GM18870 (cell line): ENCODE measurements at regions not wholly inside any gene's neighbourhood (a gene's known extent, or its start where the extent isn't known, plus 50 kb on each side); places are given as distances from the start of the nearest gene placed in this dataset.
"Not testable (repeated sequence)": the region's sequence is repeated elsewhere in the genome, so short reads cannot be mapped to it uniquely, and the experiment has no call there.

ENCODE experiments used
- ATAC-seq: cut with Tn5 transposase; IDR thresholded peaks from one replicate; pipeline ENCODE4 v1.9.1; 2021; ENCODE audit warnings: moderate library complexity; ENCODE audit not compliant: unreplicated experiment

DNA sequence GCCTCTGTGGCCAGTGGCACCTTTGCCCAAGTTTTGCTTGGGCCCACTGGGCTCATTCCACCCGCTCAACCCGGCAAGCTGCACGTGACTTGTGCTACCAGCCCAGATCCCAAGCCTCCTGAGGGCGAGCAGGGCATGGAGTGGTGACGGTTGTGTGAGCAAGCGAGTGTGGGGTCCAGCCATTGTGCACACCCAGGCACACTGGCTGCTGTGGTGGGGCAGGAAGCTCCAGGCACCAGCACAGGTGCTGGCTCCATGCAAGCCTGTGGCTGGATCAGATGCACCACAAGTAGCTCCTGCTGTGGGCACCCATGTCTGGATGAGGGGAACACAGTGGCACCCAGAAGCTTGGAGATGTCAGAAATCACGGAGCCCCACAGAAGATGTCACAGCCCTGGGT is 557.0 kb upstream of the GNPDA2 start:
- ATAC-seq: no peak

DNA sequence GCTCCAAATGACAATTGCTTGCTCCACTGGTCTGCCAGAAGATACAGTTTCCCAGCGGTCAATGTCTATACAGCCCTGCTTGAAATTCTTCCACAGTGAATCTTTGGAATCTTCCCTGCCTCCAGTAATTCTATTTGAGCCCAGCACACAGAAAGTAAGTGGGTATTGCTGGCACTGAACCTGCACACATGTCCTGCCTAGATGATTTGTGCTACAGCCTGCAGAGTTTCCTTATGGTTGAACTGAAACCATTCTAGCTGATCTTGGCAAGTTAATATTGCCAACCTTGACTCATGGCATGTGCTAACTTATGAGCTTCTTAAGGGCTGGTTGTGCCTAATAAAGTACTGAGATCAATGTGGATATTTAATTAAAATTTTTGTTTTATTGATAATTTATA is 553.8 kb upstream of the GNPDA2 start:
- no peak for ATAC-seq

GRCh38 chr4:45275862-45276261 is 549.5 kb upstream of the GNPDA2 start:
- ATAC-seq: no peak

DNA sequence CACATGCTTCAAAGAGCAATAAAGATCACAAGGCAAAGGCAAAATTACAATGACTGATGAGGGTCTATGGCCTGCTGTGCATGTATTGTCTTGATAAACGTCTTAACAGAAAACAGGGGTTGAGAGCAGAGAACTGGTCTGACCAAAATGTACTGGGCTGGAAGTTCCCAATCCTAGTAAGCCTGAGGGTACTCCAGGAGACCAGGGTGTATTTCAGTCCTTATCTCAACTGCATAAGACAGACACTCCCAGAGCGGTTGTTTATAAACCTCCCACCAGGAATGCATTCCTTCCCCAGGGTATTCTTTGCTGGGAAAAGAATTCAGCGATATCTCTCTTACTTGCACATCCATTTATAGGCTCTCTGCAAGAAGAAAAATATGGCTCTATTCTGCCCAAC is 521.8 kb upstream of the GNPDA2 start:
- ATAC-seq: not testable (repeated sequence)

DNA sequence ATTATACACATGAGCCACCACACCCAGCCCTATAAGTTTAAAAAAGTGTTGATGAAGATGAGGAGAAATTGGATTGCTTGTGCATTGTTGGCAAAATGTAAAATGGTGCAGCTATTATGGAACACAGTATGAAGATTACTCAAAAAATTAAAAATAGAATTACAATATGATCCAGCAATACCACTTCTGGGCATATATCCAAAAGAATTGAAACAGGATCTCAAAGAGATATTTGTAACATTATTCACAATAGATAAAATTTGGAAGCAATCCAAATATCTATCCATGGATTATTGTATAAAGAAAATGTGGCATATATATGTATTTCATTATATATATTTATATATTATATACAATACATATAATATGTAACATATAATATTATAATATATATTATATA is 515.6 kb upstream of the GNPDA2 start:
- ATAC-seq: no peak

DNA sequence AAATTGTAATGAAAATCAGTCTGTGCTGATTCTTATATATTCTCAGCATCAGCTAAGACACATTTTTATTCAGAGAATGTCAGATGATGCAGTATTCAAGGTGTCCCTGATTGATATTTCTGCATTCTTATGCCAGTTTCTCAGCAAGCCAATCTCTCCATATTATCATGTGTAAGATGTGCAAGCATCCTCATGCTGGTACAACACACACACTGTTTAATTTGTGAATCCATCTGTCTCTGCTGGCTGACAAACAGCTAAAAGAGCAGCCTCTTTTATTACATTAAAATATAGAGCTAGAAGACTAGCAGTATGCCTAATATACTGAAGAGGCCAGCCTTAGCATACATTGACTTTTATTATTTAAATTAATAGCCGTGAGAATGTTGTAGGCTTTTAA is 502.9 kb upstream of the GNPDA2 start:
- no peak for ATAC-seq

DNA sequence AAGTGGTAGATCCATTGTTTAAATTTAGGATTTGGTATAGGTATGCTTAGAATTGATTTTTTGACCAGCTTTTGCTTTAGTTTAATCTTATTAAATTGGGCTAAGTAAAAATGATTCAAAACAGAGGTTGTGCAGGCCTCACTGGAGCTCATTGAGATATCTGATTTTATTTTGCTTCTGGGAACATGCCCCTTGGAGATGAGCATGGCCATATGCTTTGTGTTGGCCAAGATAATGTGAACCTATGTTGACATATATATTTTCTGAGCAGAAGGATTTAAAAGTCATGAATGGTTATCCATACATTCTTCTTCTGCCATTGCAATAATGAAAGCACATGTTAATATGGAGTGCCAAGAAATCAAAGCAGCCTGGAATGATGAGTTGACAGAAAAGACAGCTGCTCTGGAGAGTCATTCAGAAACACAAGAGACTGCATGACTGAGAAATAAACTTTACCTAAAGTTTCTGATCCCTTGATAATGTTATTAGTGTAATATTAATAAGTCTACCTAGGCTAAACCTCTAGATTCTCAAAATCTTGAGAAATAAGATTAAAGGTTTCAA is 489.7 kb upstream of the GNPDA2 start:
- no peak for ATAC-seq

GRCh38 chr4:45208476-45208875 is 482.1 kb upstream of the GNPDA2 start:
- not testable (repeated sequence) for ATAC-seq

- ATAC-seq: not testable (repeated sequence)
Measured at GRCh38 chr4:45207864-45208331, 481.5 kb upstream of the GNPDA2 start.

- ATAC-seq: not testable (repeated sequence)
Measured at GRCh38 chr4:45207241-45207863, 481.0 kb upstream of the GNPDA2 start.

DNA sequence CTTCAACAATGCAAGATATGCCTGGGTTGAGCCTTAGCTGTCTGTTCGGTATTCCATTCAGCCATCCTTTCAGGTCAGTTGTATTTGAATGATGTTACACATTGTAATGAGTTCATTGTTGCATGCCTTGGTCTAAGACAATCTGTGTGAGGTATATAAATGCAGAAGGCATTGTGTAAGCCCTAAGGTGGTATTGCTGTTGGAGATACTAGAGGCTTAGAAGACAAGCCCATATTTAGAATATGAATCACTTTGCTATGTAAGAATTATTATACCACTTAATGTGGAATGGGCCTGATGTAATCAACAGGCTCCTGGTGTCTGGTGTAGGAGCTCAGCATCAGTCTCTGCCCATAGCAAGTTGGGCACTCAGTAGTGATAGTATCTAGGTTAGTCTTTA is 473.4 kb upstream of the GNPDA2 start:
- ATAC-seq: no peak

DNA sequence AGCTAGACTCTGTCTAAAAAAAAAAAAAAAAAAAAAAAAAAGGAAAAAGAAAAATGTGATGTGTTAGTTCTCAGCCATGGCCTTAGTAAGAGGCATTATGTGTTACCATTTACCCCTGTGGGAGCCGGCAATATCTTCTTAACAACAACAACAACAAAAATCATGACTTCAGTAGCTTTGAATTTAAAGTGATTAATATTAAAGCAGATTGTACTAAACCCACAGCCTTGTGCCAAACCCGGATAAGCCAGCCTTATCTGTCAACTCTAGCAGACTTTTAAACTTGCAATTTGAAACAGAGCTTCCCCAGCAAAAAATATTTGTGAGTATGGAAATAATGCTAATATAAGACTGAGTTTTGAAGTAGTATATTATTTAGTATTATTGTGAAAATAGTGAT is 462.1 kb upstream of the GNPDA2 start:
- no peak for ATAC-seq

- ATAC-seq: no peak
Measured at GRCh38 chr4:45186249-45186648, 459.9 kb upstream of the GNPDA2 start.

- no peak for ATAC-seq
Measured at GRCh38 chr4:45183905-45184304, 457.5 kb upstream of the GNPDA2 start.

GRCh38 chr4:45172636-45173035 is 446.3 kb upstream of the GNPDA2 start:
- no peak for ATAC-seq

GRCh38 chr4:45160951-45161350 is 434.6 kb upstream of the GNPDA2 start:
- ATAC-seq: no peak

DNA sequence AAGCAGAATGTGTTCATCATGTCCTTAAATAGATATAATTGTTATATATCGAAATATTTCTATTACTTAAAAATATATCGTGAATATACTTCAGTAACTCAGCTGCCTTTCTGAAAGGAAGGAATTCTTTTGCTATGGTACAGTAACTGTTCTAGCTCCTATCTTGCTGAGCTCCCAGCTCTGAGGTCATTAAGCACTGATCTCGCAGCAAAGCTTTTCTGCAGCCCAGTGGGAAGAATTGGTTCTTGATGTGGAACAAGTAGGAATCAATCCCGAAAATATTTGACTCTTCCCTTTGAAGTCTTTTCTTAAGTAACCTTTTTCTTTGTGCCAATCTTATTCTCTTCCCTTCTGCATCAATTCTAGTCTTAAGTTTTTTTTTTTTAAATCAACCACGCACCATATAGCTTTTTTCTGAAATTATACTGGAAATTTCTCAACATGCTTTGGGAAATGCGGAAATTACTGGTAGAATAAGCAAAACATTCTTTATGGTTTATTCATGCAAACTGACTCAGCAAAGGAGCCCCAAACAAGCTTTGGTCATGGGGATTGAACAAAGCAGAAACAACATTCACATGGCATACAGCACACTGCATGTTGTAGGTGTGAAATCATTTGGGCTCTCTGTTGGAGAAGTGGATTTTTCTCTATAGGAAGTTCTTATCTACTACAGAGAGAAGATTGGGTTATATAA is 428.9 kb upstream of the GNPDA2 start:
- no peak for ATAC-seq

DNA sequence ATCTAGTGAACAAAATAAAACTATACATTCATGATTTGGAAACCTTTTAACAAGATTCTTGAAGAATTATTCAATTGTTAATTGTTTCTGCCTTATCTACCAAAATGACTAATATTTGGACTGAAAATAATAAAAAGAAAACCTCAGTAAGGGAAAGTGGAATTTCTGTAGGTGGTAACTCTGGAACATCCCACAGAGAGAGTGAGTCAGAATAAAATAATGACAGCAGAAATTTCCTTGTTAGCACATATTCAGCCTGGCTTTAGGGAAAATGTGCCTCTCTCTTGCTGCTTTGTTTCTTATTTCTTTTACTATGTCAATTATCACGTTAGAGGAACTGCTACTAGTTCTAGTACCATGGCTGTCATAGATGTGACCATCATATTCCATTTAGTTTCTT is 421.5 kb upstream of the GNPDA2 start:
- no peak for ATAC-seq

- ATAC-seq: no peak
Measured at GRCh38 chr4:45131020-45131419, 404.7 kb upstream of the GNPDA2 start.

DNA sequence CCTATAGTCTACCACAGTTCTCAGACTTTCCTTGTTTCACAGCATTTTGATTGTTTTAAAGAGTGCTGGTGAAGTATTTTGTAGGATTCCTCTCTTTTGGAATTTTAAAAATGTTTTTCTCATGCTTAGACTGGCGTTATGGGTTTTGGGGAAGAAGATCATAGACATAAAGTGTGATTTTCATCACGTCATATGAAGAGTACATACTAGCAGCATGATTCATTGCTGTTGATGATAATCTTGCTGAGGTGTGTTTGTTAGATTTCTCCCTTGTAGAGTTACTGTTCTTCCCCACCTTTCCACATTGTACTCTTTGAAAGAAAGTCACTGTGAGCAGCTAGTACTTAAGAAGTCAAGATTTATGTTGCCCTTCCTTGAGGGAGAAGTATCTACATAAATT is 396.1 kb upstream of the GNPDA2 start:
- ATAC-seq: no peak

- ATAC-seq: no peak
Measured at GRCh38 chr4:45121426-45121975, 395.1 kb upstream of the GNPDA2 start.

GRCh38 chr4:45120163-45120562 is 393.8 kb upstream of the GNPDA2 start:
- ATAC-seq: peak; percentile 79
